GM18511 (cell line): ENCODE measurements at regions not wholly inside any gene's neighbourhood (a gene's known extent, or its start where the extent isn't known, plus 50 kb on each side); places are given as distances from the start of the nearest gene placed in this dataset.
"Not testable (repeated sequence)": the region's sequence is repeated elsewhere in the genome, so short reads cannot be mapped to it uniquely, and the experiment has no call there.

Experiments used
- ATAC-seq: cut with Tn5 transposase; IDR thresholded peaks from one replicate; pipeline ENCODE4 v1.9.1; 2021; ENCODE audit warnings: mild to moderate bottlenecking, moderate library complexity; ENCODE audit not compliant: unreplicated experiment

DNA sequence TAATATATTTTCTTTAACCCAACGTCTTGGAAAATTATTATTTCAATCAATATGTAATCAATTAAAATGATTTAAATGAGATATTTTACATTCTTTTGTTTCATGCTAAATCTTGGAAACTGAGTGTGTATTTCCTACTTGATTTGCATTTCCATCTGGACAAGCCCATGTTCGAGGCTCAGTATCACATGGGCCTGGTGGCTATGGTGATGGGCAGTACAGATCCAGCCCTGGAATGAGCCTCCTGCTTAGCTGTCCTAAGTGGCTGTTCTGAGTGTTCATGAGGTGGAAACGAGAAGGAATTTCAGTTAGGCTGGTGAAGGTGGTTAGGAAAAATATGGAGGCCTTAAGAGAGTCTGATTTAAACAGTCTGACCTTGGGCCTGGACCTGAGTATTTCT lies 73.0 kb upstream of the ATXN1 start:
- ATAC-seq, result no peak

DNA sequence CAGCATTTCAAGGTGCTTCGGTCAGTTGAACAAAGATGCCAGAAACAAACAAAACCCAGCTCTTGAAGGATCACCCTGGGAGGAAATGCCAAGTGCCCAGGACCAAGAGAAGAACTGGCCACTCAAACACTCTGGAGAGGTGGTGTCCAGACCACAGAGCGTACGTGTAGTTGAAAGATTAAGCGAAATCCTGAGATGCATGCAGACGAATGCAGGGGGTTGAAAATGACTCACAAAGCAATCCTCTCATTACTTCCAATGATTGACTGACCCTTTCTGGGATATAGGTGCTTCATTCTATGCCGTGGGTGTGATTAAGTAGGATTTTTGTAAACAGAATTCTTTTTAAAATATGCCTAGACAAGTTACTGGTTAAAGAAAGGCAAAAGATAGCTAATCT lies 71.5 kb upstream of the ATXN1 start:
- ATAC-seq, result no peak

DNA sequence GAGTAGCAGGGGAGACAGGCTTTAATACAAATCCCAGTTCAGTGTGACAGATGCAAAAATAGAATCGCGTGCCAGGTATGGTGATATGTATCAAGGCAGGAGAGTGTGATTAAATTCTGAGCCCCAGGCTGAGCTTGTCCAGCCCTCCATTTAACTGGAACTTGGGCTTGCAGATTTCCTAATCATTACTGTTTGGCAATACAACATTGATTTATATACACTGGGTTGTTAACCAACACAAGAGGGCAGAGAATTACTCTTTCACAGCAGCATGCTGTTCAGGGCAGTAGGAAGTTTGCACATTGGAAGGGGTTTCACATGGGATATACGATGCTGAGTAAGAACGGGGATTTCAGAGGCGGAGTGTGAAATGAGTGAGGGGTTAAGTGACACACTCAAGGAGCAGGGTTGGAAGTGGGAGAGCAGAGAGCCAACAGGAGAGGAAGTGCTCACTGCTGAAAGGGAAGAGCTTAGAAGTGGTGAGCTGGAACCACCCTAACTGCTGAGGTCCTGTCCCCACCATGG lies 70.8 kb upstream of the ATXN1 start:
- no peak for ATAC-seq

DNA sequence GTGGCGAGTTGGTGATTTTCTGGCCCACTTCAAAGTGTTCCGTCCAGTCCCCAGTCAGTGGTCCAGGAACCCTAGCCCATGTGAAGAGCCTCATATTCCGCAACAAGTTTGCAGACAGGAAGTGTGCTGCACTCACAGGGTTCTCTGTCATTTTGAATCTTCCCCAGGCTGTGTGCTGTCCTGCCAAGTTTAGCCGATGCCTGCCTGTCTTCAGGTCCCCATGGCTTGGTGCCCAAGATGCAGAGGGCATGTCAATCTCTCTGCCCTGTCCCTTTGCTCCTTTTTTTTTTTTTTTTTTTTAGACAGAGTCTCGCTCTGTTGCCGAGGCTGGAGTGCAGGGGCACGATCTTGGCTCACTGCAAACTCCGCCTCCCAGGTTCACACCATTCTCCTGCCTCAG lies 69.9 kb upstream of the ATXN1 start:
- no peak for ATAC-seq

DNA sequence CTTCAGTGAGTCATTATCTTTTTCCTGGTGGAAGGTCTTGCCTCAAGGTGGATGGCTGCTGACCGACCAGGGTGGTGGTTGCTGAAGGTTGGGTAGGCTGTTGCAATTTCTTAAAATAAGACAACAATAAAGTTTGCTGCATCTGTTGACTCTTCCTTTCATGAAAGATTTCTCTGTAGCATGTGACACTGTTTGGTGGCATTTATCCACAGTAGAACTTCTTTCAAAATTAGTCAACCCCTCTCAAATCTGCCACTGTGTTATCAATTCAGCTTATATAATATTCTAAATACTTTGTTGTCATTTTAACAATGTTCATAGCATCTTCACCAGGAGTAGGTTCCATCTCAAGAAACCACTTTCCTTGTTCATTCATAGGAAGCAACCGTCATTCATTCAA lies 66.8 kb upstream of the ATXN1 start:
- no peak for ATAC-seq

DNA sequence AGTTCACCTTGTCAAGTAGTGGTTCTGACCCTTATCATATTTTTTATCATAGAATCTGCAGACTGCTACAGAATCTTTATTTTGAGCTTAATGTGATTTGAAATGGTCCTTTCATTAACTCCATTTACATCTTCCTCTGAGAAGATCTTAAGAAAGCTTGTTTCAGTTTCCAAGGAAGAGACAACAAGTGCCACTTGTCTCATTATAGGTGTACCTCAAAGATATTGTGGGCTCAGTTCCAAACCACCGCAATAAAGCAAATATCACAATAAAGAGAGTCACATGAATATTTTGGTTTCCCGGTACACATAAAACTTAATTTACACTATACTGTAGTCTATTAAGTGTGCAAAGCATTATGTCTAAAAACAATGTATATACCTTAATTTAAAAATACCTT lies 66.4 kb upstream of the ATXN1 start:
- ATAC-seq, result no peak

DNA sequence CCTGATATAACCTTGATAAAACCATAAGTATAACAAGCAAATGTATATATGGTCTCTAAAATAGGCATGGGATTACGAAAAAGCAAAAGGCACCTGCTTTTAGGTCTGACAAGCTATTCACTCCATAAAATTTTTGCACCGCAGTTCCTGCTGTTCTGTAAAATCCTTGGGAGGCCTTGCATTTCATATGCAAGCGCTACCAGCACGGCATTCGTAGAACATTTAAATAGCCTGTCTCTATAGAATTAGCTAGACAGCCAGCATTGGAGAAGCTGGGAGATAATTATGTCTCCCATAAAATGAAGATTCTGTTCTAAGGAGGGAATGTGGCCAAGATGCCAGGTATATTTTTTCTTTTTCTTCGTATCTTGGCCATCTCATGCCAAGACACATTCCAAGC lies 64.5 kb upstream of the ATXN1 start:
- no peak for ATAC-seq

DNA sequence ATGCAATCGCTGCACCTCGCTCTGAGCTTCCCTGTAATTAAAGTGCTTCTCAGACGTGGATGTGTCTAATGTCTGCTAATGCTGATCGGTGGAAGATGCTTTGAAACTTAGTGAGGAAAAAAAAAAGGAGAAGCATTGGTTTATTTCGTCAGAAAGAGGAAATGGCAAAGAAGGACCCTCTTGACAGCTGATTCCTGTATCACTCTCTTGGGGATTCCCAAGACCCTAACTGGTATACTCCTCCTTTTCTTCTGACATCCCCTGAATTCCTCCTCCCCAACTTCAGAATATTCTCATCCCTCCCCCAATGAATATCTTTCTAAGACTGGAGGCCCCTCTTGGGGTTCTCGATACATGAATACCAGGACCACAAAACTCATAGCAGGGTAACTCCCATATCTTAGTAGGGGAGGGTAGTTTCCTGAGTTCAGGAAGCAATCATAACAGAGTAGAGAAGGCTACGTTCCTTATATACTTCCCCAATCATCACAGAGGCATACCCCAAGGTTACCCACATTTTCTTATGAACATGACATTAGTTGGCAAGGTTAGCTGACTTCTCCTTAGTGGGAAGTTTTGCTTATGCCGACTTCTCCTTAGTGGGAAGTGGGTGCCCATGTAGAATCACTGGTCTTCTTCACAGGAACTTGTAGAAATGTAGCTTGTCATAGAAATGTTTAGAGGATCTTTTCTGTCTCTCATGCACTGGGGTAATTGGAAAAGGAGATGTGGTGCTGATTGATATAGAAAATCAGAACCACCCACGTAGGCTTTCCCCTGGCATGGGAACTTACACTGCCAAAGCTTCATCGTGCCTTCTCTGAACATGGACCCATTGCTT lies 63.8 kb upstream of the ATXN1 start:
- ATAC-seq, result no peak

DNA sequence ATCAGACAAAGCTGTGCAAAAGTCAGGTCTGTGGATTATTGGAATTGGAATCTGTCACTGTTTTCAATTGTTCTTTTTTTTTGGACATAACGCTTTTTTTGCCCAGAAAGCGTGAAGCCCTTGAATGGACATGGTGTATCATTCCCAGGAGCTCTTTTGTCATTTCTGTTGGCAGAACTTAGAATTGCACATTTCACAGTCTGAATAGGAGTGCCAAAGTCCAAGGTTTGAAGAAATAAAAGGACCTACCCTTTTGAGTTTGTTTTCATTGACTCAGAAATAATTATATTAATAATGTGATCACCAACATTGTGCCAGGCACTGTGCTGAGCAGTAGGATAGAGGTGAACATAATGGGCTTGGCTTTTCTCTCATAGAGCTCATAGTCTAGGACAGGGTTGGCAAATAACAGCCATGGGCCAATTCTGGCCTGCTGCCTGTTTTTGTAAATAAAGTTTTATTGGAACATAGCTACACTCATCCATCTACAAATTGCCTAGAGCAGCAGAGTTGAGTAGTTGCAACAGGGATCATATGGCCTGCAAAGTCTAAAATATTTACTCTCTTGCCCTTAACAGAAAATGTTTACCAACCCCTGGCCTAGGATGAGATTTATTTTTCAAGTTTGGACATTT lies 62.6 kb upstream of the ATXN1 start:
- no peak for ATAC-seq

DNA sequence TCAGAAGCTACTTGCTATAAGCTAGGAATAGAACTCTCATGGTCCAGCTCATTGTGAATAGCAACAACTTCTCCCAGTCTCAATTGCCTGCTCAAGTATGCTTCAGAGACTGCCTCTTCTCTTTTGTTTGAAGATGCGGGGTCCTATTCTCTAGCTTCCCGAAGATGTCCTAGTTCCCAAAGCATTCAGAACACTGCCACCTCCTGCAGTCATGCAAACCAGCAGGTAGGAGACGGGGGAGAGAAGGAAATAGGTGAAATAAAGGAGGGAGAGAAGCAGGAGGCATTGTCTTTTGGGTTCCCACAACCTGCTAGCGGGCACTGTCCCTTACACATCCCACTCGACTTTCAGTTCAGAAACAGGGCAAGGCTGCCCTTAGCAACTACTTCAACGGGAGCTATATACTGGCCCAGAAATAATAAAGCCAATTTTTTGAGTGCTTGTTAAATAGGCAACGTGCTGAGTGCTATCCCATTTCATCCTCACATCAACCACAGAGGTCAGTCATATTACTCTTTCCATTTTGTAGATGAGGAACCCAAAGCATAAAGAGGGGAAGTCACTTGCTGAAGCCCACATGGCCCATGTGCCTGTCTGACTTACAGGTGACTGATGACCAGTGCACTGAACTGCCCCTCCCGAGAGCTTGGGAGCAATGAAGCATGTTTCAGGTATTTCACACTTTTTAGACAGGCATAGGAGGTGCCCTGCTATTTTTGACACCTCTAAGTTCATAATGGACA lies 61.9 kb upstream of the ATXN1 start:
- ATAC-seq, result no peak

DNA sequence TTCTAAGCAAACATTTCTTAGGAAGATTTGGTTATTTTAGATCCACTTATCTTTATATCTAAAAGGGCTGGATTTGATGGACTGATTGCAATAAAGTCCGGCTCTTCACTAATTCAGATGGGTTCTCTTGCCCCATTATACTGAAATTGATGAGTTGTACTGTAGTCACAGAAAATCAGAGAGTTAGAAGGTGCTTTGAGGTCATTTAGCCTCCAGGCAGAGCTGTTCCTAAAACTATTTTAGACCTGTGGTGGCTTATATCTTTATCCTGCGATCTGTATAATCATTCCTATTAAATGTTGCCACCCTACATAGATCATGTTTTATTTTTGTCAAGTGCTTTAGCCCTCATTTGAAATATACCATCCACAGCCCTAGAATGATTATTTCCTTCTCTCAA lies 61.3 kb upstream of the ATXN1 start:
- no peak for ATAC-seq

DNA sequence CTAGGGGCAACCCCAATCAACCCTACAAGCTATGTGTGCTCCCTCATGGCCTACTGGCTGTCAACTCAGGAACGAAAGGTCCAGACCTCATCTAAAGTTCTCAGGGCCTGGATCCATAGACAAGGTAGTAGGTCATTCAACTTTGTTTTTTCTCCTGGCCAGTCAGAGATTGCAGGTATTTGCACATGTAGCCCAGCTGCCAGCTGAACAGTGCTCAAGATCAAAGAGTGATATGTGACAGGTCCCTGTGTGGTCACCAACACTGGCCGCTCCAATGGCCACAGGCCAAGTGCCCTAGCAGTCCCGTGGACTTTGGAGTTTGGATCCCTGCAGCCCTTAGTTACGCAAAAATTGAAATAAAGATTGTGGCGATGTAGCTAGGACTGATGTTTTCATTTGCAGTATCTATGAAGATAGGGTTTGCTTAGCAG lies 60.6 kb upstream of the ATXN1 start:
- no peak for ATAC-seq

DNA sequence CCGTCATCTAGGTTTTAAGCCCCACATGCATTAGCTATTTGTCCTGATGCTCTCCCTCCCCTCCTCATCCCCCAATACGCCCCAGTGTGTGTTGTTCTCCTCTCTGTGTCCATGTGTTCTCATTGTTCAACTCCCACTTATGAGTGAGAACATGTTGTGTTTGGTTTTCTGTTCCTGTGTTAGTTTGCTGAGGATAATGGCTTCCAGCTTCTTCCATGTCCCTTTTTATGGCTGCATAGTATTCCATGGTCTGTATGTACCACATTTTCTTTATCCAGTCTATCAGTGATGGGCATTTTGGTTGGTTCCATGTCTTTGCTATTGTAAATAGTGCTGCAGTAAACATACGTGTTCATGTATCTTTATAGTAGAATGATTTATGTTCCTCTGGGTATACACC lies 59.0 kb upstream of the ATXN1 start:
- ATAC-seq, result not testable (repeated sequence)

DNA sequence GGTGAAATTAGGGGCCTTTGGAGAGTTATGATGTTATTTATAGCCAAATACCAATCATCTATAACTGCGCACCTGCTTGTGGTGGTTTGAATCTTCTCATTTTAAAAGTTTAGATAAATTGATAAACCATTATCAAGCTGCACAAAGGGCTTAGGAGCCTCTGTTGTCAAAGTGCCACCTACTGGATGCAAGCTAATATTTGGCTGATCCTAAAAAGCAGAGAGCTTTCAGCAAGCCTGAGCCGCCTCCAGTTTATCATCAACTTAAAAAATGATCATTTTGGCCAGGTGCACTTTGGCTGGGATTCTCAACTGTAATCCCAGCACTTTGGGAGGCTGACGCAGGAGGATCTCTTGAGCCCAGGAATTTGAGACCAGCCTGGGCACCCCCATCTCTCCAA lies 58.5 kb upstream of the ATXN1 start:
- no peak for ATAC-seq

DNA sequence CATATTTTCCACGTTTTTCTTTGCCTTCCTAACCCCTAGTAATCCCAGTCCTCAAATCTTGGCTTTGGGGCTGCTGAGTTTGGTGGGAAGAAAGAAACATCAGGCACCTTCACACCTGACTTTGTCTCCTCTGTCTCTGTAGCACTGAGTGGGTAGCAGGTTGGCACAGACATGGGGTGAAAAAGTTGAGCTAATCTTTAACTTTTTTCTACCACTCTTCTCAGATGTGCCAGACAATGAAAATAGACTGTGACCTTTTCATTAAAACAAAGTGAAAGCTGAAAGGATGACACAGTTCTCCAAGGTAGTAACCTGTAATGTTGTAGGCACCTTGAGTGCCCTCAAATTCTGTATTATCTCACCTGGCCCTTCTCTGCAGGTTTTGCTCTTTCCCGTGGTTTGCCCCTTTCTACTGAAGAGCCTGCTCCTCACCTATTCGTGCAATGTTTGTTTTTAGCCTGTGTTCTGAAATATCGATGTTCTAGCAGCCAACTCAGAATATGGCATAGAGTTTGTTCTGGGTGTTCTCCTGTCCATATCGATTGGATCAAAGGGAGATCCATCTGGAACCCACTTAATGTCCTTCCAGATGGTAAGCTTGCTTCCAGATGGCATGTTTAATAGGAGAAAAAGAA lies 57.8 kb upstream of the ATXN1 start:
- no peak for ATAC-seq

DNA sequence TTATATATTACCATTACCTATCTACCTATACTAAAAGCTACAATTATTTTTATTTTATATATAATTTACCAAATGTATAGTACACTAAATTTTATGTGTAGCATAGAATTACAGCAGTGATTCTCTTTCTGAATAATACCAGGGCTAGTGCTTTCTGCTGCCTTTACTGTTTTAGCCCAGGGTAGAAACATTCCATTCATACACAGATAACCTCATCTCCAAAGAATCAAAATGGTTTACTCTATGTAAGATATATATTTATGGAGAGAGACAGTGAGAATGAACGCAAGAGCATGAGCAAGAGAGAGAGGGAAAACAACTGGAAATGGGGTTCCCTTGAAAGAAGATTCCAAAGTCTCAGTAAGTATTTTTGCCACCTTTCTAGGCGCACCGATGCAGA lies 56.3 kb upstream of the ATXN1 start:
- no peak for ATAC-seq

DNA sequence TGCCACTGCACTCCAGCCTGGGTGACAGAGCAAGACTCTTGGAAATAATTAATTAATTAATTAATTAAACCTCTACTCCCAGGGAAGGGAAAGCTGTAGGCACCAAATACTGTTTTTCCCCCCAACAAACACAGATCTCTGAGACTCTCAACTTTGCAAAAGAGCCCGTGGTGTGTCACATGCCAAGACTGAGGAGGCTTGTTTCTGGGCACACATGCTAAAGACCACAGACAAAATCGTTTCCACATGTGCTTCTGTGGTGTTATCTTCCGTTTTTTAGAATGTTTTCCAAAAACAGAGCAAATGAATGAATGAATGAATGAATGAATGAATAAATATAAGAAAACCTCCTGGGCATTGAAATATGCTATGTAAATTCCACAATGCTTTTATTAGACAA lies 55.6 kb upstream of the ATXN1 start:
- no peak for ATAC-seq

DNA sequence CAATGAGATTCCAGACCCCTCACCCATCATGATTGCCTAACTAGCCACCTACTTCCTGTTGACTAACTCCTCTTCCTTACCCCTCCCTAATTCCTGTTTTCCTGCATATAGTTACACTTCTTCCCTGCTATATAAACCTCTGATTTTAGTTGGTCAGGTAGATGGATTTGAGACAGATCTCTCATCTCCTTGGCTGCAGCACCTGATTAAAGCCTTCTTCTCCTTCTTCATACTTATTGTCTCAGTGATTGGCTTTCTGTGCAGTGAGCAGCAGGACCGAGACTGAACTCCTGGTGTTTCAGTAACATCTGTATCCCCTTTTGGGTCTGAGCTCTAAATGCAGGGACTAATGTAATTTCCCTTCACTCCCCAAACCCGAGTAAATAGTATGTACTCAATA lies 51.7 kb upstream of the ATXN1 start:
- ATAC-seq, result no peak

DNA sequence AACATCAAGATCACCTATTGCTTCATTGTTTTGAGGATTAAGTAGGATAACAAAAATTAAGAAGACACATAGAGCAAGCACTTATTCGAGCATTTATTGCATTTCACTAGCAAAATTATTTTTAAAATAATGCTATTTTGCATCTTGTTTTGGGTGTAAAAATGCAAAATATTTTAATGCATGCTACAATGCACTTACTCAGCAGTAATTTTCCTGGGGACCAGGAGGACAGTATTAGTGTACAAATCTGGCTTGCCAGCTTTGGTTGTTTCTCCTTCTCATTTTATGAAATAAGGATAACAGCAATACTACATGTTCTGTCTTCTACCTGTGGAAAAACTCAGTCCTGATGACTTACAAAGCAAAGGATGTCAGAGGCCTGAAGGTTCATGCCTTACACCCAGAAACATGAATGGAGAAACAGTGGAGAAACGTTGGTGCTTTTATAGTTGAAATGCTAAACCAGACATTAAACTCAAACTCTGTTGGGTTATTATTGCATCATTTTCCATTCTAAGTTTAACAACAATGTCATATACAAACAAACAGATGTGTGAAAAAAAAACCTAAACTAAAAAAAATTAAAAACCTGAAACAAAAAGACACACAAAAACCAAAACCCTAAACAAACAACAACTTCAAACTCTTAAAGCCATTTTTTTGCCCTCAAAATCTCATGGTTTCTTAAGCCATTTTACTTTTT lies 50.2 kb upstream of the ATXN1 start:
- no peak for ATAC-seq
